ENCODE measurements at regions not wholly inside any gene's neighbourhood (a gene's known extent, or its start where the extent isn't known, plus 50 kb on each side); places are given as distances from the start of the nearest gene placed in this dataset.

DNA sequence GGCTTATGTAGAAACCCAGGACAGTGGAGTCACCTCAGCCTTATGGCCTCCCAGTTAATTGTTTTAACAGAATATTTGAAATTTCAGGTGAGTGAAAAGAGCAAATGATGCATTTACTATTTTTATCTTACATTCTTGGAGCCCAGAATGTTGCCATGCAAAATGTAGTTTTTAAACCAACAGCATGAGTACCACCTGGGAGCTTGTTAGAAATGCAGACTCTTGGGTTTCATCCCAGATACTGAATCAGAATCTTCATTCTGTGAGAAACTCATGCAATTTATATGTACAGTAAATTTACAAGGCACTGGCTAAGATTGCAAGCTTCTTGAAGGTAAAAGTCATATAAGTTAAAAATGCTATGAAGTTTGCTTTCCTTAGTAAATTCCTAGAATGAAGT, 654.5 kb upstream of the CDH2 start:
- H3K27me3 Mint-ChIP-seq: no peaks in the 10 kb centered on the region
- ATAC-seq (replicated peaks): no peak
- no peaks in the 10 kb centered on the region for H3K36me3 Mint-ChIP-seq (ENCODE audit: low read depth)
- no peak overlapping the region for H3K27ac Mint-ChIP-seq
- H3K9me3 Mint-ChIP-seq: peaks cover 7% of the 10 kb centered on the region
- H3K4me1 Mint-ChIP-seq: no peaks in the 10 kb centered on the region
- H3K4me3 Mint-ChIP-seq: no peak overlapping the region

DNA sequence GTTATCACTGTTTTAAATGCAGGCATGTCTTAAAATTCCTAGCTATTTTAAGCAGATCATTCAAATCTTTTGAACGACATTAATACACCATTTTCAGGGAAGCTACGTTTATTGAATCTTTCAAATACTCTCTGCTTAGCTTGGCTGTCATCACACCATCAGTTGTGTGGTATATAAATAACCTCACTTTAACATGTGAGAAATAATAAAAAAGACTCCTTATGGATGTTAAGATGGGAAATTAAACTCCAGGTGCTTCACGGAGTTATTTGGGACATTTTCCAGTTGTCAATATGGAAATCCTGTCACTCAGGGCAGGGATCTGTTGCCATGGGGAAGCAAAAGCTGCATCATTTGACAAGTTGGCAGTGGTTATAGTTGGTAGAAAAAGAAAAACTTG, 649.2 kb upstream of the CDH2 start:
- Mint-ChIP-seq H3K27ac (no peak overlapping the region), H3K4me3 (no peak overlapping the region), H3K4me1 (no peaks in the 10 kb centered on the region), H3K9me3 (peaks cover 20% of the 10 kb centered on the region), H3K27me3 (no peaks in the 10 kb centered on the region), H3K36me3 (ENCODE audit: low read depth) (no peaks in the 10 kb centered on the region)
- no peak for ATAC-seq (replicated peaks)

DNA sequence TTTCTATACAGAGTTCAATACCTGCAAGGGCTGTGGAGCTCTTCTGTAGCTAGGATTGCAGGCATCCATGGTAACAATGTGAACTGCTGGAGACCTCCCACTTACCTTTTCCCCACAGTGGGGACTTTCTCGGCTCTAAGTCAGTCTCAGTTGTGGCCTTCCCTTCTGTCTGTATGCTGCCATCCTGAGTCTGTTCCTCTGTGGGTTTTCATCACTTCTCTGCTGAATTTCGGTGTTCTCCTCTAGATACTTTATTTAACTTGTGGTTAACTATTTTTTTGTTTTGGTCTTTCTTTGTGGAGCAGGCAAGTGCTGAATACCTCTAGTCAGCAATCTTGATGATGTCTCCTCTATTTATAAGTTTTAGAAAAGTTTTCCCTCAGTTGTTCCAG, 647.2 kb upstream of the CDH2 start:
- no peak for ATAC-seq (replicated peaks)
- Mint-ChIP-seq H3K27ac (no peak overlapping the region), H3K9me3 (peaks cover 20% of the 10 kb centered on the region), H3K4me3 (no peak overlapping the region), H3K4me1 (no peaks in the 10 kb centered on the region), H3K36me3 (ENCODE audit: low read depth) (no peaks in the 10 kb centered on the region), H3K27me3 (no peaks in the 10 kb centered on the region)

DNA sequence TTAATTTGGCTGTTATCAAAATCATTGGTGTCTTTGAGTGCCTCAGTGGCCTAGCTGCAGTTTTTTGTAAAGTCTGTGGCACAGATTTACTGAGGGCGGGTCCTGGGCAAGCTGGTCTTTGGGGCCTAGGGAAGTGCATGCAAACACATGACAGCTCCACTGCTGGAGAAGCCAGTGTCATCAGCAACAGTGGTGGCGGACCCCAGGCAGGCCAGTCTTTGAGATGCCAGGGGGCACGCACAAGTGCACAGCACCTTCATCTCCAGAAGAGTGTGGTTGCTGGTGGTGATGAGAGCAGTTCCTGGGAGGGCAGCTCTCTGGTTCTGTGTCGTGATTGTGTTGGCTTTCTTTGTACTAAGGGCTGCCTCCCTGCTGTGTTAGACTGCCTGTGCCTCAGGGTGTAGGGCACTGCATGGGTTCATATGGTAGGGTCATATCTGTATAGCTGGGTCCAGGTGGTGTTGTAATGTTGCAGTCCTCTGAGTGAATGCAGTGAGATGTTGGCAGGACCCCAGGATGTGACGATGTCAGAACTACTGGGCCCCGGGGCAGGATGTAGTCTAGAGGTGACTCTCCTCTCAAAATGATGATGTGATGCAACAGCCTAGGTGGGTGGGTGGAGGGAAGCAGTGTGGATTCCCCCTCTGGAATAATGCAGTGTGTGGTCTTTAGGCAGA, 646.7 kb upstream of the CDH2 start:
- Mint-ChIP-seq H3K27ac (no peak overlapping the region), H3K9me3 (peaks cover 22% of the 10 kb centered on the region), H3K36me3 (ENCODE audit: low read depth) (no peaks in the 10 kb centered on the region), H3K27me3 (no peaks in the 10 kb centered on the region), H3K4me3 (no peak overlapping the region), H3K4me1 (no peaks in the 10 kb centered on the region)
- ATAC-seq (replicated peaks): no peak

DNA sequence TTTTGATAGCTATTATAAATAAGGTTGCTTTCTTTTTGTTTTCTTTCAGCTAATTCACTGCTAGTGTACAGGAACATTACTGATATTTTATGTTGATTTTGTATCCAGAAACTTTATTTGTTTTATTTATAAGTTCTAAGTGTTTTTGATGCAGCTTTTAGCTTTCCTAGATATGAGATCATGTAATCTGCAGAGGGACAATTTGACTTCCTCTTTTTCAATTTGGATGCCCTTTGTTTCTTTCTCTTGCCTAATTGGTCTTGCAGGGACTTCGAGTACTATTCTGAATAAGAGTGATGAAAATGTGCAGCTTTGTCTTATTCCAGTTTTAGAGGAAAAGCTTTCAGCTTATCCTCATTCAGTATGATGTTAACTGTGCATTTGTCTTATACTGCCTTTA, 643.4 kb upstream of the CDH2 start:
- Mint-ChIP-seq H3K27me3 (no peaks in the 10 kb centered on the region), H3K9me3 (peaks cover 24% of the 10 kb centered on the region), H3K36me3 (ENCODE audit: low read depth) (no peaks in the 10 kb centered on the region), H3K4me1 (no peaks in the 10 kb centered on the region), H3K27ac (no peak overlapping the region), H3K4me3 (no peak overlapping the region)
- ATAC-seq (replicated peaks): no peak

DNA sequence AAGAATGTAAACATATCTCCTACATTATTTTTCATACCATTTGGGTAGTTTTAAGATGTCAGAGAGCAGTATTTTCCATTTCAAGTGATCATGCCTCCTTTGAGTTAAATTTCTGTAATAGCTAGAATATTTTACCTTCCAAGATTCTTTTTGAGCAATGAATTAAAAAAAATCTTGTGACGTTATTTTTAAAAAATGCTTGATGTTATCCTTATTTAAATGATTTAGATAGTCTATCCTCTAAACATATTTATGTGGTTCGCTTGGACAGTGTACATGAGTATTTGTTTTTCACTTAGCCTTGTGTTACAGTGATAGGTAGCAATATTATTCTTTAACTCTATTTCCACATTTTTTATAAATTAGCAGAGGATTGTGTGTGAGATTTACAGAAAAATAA, 639.2 kb upstream of the CDH2 start:
- Mint-ChIP-seq H3K27ac (no peak overlapping the region), H3K36me3 (ENCODE audit: low read depth) (no peaks in the 10 kb centered on the region), H3K4me3 (no peak overlapping the region), H3K27me3 (no peaks in the 10 kb centered on the region), H3K9me3 (peaks cover 22% of the 10 kb centered on the region), H3K4me1 (no peaks in the 10 kb centered on the region)
- ATAC-seq (replicated peaks): no peak

DNA sequence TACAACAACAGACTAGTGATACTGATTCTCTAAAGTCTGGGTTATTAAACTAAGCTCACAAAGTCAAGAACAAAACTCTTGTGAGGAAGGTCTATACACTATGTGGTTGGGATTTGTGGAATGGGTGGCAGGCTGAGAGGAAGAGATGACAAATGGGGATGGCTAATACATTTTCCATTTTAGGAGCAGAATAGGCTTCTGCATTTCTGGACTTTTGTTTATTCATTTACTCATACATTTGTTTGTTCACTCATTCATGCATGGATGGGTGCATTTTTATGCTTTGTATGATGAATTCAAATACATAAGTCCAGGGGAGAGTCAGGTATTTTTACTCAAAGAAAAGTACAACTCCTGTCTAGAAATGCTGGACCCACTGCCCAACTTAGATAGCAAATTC, 637.4 kb upstream of the CDH2 start:
- no peak overlapping the region for H3K4me3 Mint-ChIP-seq
- no peaks in the 10 kb centered on the region for H3K36me3 Mint-ChIP-seq (ENCODE audit: low read depth)
- H3K4me1 Mint-ChIP-seq: no peaks in the 10 kb centered on the region
- no peaks in the 10 kb centered on the region for H3K27me3 Mint-ChIP-seq
- peaks cover 18% of the 10 kb centered on the region for H3K9me3 Mint-ChIP-seq
- no peak for ATAC-seq (replicated peaks)
- H3K27ac Mint-ChIP-seq: no peak overlapping the region

DNA sequence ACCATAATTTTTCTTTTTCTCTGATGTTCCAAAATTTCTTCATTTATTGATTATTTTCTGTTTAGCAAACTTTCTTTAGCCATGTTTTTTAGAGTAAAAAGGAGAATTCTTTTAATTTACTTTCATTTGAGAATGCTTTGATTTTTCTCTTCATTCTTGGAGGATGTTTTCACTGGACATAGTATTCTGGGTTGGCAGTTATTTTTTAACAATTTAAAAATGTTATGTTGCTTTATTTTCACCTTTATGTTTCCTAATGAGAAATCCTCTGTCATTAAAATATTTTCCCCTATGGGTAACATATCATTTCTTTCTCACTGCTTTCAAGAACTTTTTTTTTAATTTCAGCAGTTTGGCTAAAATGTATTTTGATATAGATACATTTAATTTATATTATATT, 631.4 kb upstream of the CDH2 start:
- no peaks in the 10 kb centered on the region for H3K36me3 Mint-ChIP-seq (ENCODE audit: low read depth)

DNA sequence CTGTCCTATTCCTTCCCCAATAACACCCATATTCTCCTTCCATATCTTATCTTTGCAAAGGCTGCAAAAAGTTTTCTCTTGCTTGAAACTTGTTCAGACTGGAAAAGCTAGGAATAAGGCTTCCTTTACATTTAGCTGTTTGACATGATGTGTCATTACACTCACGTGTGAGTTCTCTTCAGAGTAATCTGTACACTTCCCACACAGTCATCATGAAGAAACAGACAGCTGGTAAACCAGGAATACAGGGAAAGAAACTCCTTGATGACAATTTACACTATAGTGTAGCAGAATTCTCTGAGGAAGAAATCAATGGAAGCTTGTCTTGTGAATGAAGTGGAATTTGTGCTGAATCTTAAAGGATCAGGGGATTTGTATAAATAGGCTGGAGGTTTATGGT, 628.6 kb upstream of the CDH2 start:
- Mint-ChIP-seq H3K27ac (no peak overlapping the region), H3K4me3 (no peak overlapping the region), H3K27me3 (no peaks in the 10 kb centered on the region), H3K4me1 (no peaks in the 10 kb centered on the region), H3K36me3 (ENCODE audit: low read depth) (no peaks in the 10 kb centered on the region), H3K9me3 (peaks cover 31% of the 10 kb centered on the region)
- ATAC-seq (replicated peaks): no peak

More for the DNA sequence above, 631.4 kb upstream of the CDH2 start:
- no peak for ATAC-seq (replicated peaks)
- Mint-ChIP-seq H3K4me1 (no peaks in the 10 kb centered on the region), H3K9me3 (peaks cover 37% of the 10 kb centered on the region), H3K27ac (no peak overlapping the region), H3K27me3 (no peaks in the 10 kb centered on the region), H3K4me3 (no peak overlapping the region)

DNA sequence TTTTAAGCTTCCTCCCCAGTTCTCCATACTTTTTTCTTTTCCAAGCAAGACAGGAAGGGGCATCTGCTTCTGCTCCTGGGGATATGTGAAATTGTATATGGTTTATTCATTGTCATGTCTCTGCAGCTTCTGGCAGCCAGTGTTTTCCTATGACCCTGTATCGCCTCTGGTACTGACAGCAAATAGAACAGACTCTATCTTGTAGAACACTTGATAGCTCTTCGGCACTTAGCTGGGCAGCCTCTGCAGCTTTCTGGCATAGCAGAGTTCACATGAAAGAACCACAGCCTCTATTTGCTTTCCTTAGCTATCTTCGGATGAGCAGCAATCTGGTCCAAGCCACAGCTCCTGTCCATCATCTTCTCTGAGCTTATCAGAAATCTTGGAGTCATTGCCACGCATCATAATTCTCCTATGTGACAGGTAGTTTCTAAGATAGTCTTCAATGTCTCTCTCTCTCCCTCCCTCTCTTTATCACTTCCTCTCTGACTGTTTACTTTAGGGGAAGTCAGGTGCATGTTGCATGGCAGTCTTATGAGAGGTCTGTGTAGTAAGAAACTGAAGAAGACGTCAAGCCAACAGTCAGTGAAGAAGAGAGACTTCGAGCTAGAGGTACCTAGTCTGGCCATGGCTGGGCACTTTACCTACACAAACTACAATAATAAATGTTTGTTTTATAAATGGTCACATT, 627.7 kb upstream of the CDH2 start:
- ATAC-seq (replicated peaks): no peak
- Mint-ChIP-seq H3K4me1 (no peaks in the 10 kb centered on the region), H3K27me3 (no peaks in the 10 kb centered on the region), H3K27ac (no peak overlapping the region), H3K36me3 (ENCODE audit: low read depth) (no peaks in the 10 kb centered on the region), H3K4me3 (no peak overlapping the region), H3K9me3 (peaks cover 34% of the 10 kb centered on the region)

DNA sequence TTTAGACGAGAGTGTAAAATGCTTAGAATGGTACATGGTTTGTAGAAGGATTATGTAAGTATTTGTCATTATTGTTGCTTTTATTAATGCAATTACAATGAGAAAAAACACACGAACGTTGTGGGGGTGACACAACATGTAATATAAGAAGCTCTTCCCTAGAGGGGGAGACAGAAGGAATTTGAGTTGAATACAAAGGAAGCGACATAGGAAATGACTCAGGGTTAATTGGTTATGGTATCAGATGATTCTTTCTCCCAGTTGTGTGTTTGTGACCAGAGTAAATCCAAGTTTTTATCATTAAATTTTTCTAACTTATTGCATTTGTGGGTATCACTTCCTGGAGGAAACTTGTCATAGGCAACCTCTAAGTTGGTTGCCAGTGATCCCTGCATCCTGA, 625.6 kb upstream of the CDH2 start:
- Mint-ChIP-seq H3K27me3 (no peaks in the 10 kb centered on the region), H3K9me3 (peaks cover 30% of the 10 kb centered on the region), H3K4me1 (no peaks in the 10 kb centered on the region), H3K4me3 (no peak overlapping the region), H3K36me3 (ENCODE audit: low read depth) (no peaks in the 10 kb centered on the region), H3K27ac (no peak overlapping the region)
- no peak for ATAC-seq (replicated peaks)

DNA sequence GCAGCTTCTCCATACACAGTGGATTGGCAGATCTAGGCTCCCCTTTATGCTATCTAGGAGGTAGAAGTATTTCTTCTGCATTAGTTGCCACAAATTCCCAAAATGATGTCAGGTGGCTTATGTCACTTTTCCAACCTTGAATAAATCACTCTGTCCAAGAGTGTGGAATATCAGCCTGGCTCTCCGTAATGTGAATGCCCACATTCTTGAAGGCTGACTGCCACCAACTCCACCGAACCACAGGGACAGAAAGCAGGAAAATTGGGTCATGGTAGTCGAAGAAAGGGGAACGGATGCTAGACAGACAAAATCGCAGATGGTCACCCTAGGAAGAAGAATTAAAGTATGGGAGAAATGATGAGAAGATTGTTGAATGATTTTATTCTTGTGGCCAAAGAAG, 624.9 kb upstream of the CDH2 start:
- Mint-ChIP-seq H3K27ac (no peak overlapping the region), H3K27me3 (no peaks in the 10 kb centered on the region), H3K36me3 (ENCODE audit: low read depth) (no peaks in the 10 kb centered on the region), H3K4me3 (no peak overlapping the region), H3K4me1 (no peaks in the 10 kb centered on the region), H3K9me3 (peaks cover 27% of the 10 kb centered on the region)
- ATAC-seq (replicated peaks): no peak

DNA sequence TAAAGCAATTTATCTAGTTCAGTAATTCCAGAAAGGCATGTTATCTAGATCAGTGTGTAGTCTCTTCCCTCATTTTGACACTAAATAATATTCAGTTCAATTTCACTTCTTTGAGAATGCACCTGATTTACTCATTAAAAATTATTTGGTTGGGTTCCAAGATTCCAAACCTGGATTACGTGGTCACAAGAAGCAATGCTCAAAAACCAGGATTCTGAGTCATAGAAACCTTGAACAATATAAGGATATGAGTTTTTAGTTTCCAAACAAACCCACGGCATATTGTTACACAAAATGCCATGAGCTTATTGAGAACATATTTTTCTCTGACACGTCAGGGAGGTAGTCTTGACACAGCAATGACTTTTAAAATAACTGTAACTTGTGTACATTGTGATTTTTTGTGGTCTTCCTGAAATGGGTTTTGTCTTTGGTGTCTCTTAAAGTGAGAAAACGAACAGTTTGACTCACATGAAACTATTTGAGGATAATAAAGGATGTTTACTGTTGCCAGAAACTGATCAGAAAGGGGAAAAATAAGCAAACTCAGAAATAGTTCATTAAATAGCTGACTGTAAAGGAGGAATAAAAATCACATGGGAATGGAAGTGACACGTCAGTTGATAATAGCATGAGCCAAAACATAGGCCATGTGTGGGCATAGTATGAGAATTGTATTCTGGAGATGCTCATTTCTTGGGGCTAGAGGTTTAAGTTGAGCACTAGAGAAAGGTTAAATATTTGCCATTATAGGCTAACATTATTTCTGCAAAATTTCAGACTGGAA, 617.7 kb upstream of the CDH2 start:
- no peaks in the 10 kb centered on the region for H3K4me1 Mint-ChIP-seq
- H3K4me3 Mint-ChIP-seq: no peak overlapping the region
- no peaks in the 10 kb centered on the region for H3K27me3 Mint-ChIP-seq
- H3K9me3 Mint-ChIP-seq: peaks cover 34% of the 10 kb centered on the region
- ATAC-seq (replicated peaks): no peak
- H3K36me3 Mint-ChIP-seq (ENCODE audit: low read depth): no peaks in the 10 kb centered on the region
- no peak overlapping the region for H3K27ac Mint-ChIP-seq

DNA sequence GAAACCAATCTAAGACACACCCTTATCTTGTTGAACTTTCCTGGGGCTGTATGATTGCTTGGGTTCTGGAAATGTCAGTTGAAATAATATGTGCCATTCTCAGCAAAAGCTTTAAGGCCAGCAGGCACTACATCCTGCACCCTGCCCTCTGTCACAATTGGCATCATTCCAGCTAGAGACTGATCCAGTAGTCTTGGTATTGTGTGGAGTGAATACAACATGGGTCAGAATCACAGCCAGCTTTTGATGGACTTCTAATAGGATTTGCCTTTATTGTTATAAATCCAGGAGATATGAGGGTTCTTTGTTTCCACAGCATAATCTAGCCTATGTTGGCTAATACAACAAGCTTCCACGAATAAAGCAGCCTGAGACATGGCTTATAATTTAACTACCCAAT, 617.0 kb upstream of the CDH2 start:
- no peak for ATAC-seq (replicated peaks)
- H3K27me3 Mint-ChIP-seq: no peaks in the 10 kb centered on the region
- H3K27ac Mint-ChIP-seq: no peak overlapping the region
- H3K36me3 Mint-ChIP-seq (ENCODE audit: low read depth): no peaks in the 10 kb centered on the region
- peaks cover 36% of the 10 kb centered on the region for H3K9me3 Mint-ChIP-seq
- no peaks in the 10 kb centered on the region for H3K4me1 Mint-ChIP-seq
- H3K4me3 Mint-ChIP-seq: no peak overlapping the region

Measured in activated T-helper 17 cell treated with anti-CD3 and anti-CD28 coated beads, Interleukin-2, amount 50 U/mL, for 72 hours (primary cell).